GM21447 (cell line): ENCODE measurements at regions not wholly inside any gene's neighbourhood (a gene's known extent, or its start where the extent isn't known, plus 50 kb on each side); places are given as distances from the start of the nearest gene placed in this dataset.
"Not testable (repeated sequence)": the region's sequence is repeated elsewhere in the genome, so short reads cannot be mapped to it uniquely, and the experiment has no call there.

ENCODE experiments used
- ATAC-seq: cut with Tn5 transposase; IDR thresholded peaks from one replicate; pipeline ENCODE4 v1.9.1; 2021; ENCODE audit not compliant: unreplicated experiment

- ATAC-seq, result not testable (repeated sequence)
These were observed 962.1 kb upstream of the DEFB115 start for GRCh38 chr20:30295396-30295795.

GRCh38 chr20:30295967-30296366 lies 961.5 kb upstream of the DEFB115 start:
- not testable (repeated sequence) for ATAC-seq

DNA sequence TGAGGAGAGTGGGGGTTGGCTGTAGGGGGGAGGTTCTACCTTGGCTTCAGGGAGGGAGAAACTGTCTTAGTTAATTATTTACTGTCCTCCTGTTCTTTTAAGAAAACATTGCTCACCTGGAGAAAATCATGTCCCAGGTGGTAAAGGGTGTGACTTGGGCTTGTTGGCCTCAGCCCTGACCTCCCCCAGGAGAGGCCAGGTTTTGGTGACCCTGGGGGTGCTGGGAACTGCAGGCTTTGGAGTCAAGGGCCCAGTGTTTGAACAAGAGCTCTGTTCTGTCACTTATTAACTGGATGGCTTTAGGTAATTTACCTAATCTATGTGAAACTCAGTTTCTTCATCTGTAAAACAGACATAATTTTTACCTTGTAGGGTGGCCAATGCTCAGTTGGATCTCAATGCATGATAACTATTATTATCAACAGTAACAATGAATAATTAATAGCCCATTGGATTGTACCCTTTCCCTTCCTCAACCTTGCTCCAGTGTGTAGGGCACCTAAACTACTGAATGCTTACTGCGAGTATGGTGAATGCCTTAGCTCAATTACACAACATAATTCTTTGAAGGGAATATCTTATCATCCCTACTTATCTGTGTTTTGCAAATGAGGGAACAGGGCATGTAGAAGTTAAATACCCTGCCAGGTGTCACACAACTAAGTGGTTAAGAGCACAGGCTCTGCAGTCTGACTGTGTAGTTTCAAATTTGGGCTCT lies 959.4 kb upstream of the DEFB115 start:
- not testable (repeated sequence) for ATAC-seq

GRCh38 chr20:30300220-30300642 lies 957.2 kb upstream of the DEFB115 start:
- ATAC-seq, result not testable (repeated sequence)

DNA sequence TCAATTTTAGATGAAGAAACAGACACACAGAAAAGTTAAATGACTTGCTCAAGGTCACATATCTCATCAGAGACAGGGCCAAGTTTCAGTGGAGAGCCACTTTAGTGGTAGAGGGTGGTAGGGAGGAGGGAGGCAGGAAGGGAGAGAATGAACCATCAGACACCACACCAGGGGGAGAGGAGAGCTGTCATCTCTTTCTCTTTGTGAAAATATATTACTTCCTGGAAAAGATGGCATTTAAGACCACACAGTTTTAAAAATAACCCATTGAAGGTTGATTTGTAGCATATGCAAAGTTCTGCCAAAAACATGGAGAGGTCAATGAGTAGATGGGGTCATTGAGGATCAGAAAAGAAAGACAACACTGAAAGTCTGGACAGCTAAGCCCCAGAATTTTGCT lies 954.7 kb upstream of the DEFB115 start:
- not testable (repeated sequence) for ATAC-seq

DNA sequence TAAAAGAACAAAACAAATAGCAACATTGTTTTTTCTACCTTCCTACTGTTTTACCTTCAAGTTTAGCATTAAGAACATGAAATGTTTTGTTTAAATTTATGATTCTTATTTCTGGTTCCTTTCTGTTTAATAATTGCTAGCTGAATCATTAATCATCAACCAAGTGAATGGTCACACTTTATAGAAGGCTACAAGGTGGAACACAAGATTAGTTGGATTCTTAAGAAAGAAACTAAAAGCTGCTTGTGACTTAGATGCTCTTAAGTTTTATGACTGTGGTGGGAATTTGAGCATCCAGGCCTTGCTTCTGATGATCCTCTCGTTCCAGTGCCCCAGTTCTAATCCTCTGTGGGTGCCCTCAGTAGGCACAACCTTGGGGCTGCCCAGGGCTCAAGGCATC lies 947.5 kb upstream of the DEFB115 start:
- ATAC-seq, result not testable (repeated sequence)

- not testable (repeated sequence) for ATAC-seq
These were observed 947.1 kb upstream of the DEFB115 start for GRCh38 chr20:30310385-30310784.

DNA sequence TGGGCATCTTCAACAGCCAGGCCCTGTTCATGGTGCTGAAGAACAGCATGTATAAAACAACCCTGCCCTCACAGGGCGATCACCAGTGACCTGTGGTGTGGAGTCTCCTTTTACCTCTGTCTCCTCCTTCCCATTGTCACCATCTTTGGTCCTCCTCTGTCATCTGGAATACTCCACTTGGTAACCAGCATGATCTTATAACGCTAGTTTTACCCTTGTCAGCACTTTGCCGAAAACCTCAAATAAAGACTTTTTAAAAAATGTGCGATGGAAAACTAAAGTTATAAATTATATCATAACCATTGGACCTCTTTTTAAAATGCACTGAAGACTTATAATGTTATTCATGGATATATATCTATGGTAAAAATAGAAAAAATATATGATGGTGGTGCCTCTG lies 945.2 kb upstream of the DEFB115 start:
- not testable (repeated sequence) for ATAC-seq

DNA sequence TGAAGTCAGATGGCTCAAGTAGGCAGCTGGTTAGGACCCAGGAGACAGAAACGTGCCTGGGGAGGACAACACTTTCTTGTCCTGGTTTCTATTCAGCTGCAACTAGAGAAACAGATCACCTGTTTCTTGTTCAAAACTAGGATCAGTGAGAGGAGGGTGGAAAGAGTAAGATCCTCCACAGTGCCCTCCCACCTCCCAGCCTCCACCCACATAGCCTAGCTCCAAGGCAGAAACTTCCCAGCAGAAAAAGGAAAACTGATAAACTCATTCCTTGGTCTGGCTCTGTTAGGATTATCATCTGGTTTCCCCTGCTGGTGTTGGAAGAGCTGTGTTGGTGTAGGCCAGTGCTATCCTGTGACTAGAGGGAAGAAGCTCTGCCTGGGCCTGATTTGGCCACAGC lies 943.8 kb upstream of the DEFB115 start:
- not testable (repeated sequence) for ATAC-seq

GRCh38 chr20:30316063-30316462 lies 941.4 kb upstream of the DEFB115 start:
- not testable (repeated sequence) for ATAC-seq

- ATAC-seq, result not testable (repeated sequence)
These were observed 940.7 kb upstream of the DEFB115 start for GRCh38 chr20:30316532-30317299.

- not testable (repeated sequence) for ATAC-seq
These were observed 923.7 kb upstream of the DEFB115 start for GRCh38 chr20:30333744-30334143.

GRCh38 chr20:30337556-30337955 lies 919.9 kb upstream of the DEFB115 start:
- not testable (repeated sequence) for ATAC-seq

GRCh38 chr20:30348932-30349331 lies 908.5 kb upstream of the DEFB115 start:
- ATAC-seq, result not testable (repeated sequence)

GRCh38 chr20:30356854-30357467 lies 900.5 kb upstream of the DEFB115 start:
- ATAC-seq, result not testable (repeated sequence)

DNA sequence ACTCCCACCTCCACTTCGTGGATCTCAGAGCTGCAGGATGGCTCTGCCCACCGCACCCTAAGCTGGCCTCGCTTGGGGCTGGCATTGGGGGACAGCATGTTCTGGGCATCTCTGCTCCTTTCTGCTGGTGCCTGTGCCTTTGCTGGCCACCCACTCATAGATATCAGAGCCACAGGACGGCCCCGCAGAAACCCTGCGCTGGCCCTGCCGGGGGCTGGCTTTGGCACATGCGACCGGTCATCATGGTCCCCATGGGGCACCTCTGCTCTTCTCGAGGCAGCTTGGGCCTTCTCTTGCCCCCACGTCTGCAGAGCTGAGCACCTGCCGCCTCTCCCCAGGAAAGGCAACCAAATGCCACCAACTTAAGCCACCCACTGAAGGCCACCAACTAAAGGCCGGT lies 895.7 kb upstream of the DEFB115 start:
- ATAC-seq, result not testable (repeated sequence)

DNA sequence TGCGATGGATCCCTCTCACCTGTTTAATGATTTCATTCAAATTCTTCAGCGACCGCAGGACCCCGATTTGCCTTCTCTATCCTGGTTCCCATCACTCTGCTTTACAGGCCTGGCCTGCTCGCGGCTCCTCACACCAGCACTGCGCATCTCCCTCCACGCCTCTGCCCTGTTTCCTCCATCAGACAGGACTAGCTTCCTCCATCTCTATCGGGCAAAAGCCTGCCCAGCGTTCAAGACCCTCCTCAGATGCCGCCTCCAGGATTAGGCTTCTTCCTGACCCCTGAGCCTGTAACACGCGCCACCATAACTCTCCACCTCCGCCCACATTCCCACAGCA lies 881.1 kb upstream of the DEFB115 start:
- not testable (repeated sequence) for ATAC-seq

DNA sequence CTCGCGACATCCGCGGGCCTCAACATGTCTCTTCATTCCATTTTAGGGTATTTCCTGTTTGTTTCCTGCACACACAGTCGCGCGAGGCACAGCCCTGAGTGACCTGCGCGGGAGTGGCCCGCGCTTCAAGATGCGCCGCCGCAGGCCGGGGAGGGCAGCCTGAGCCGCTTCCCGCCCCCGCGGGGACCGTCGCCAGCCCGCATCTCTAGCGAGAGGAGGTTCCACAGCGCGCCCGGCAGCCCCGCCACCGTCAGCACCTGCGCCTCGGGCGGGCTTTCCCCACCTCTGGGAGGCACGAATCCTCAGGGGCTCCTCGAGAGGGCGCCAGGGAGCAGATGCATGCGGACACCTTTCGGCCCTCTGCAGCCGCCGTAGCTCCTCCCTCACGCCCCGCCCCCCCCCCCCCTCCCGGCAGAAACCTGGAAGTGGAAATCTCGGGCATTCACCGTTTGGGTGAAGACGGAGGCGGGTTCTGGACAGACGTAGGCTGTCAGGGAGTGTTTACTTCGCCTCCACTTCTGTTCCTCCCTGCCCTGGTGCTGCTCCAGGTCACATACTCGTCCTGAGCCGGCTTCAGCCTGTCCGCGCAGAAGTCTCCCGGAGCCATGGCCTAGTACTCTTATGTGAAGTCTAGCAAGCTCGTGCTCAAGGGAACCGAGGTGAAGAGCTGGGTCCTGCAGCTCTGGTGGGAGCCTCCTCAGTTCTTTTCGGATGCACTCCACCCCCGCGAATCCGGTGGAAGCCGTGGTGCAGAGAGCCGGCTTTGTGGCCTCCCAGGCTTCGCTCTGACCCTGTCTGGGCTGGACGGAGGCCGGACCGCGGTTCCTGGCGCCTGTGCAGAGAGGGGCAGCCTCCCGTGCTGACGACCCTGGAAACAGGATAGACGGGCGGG lies 880.5 kb upstream of the DEFB115 start:
- ATAC-seq, result peak; percentile 92

DNA sequence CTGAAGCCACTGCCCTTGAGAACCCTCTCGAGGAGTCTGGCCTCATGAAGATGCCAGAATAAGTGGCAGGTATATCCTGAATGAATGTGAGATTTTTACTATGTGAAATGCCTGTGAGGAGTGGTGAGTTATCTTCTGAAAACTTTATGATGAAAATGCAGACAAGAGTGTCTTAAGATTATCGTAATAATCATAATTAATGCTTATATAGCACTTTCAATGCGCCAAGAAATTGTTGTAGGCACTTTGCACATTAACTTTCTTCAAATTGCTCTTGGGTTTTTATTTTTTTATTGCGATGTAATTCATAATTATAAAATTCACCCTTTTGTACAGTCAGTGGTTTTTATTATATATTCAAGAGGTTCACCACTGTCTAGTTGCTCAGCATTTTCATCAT lies 879.1 kb upstream of the DEFB115 start:
- not testable (repeated sequence) for ATAC-seq

- ATAC-seq, result not testable (repeated sequence)
These were observed 878.7 kb upstream of the DEFB115 start for GRCh38 chr20:30378721-30379120.

DNA sequence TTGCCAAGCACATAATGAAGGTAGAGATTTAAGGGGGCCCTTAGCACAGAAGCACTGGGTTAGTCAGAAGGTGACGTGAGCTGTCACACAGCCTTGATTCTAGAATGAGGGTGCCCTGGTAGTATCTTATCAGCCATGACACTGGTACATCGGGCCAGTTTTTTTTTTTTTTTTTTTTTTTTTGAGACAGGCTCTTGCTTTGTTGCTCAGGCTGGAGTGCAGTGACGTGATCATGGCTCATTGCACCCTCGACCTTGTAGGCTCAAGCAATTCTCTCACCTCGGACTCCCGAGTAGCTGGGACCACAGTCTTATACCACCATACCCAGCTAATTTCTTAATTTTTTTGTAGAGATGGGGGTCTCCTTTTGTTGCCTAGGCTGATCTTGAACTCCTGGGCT lies 872.6 kb upstream of the DEFB115 start:
- ATAC-seq, result not testable (repeated sequence)
